ENCODE measurements at regions not wholly inside any gene's neighbourhood (a gene's known extent, or its start where the extent isn't known, plus 50 kb on each side); places are given as distances from the start of the nearest gene placed in this dataset.
A peak's percentile ranks its signal among the peaks of the same experiment; 100 is the strongest.
"Not testable (repeated sequence)": the region's sequence is repeated elsewhere in the genome, so short reads cannot be mapped to it uniquely, and the experiment has no call there.

- FAIRE-seq: no peak
- Histone ChIP-seq H3K27ac (no peak overlapping the region), H3K9me3 (no peaks in the 10 kb centered on the region), H3K4me2 (no peak overlapping the region), H3K4me3 (no peak overlapping the region), H3K4me1 (no peaks in the 10 kb centered on the region)
- ChIA-PET CTCF (no interaction called here), POLR2A (no interaction called here)
- ATAC-seq: no peak
- TF ChIP-seq USF2 (IDR thresholded peaks at IDR 0.05) (no peak), PBX3 (IDR thresholded peaks at IDR 0.05) (no peak), ZC3H11A (IDR thresholded peaks at IDR 0.05) (no peak), CEBPB (IDR thresholded peaks at IDR 0.05) (no peak), POLR2AphosphoS2 (conservative IDR thresholded peaks at IDR 0.05; ENCODE audit: low read length) (no peak), NFE2L2 (conservative IDR thresholded peaks at IDR 0.05; ENCODE audit: low read length) (no peak), SMC3 (IDR thresholded peaks at IDR 0.05) (no peak), CBX8 (IDR thresholded peaks at IDR 0.05) (no peak), HOXB5 (CRISPR knock-in tag; IDR thresholded peaks at IDR 0.05) (no peak), ZNF302 (CRISPR knock-in tag; IDR thresholded peaks at IDR 0.05) (no peak), RAD21 (conservative IDR thresholded peaks at IDR 0.05 in 1 of 2, IDR thresholded peaks at IDR 0.05 in 1 of 2) (no peak), TFCP2L1 (CRISPR knock-in tag; IDR thresholded peaks at IDR 0.05) (no peak), ELK1 (IDR thresholded peaks at IDR 0.05; ENCODE audit: low read depth, low read length) (no peak), RCOR1 (IDR thresholded peaks at IDR 0.05; ENCODE audit: low read depth, low read length) (no peak), CHD4 (IDR thresholded peaks at IDR 0.05; ENCODE audit: borderline replicate concordance) (no peak), EP300 (IDR thresholded peaks at IDR 0.05) (no peak)
- no peak for DNase-seq (ENCODE audit: low read depth in 1 of 2, low spot score in 1 of 2)
- 35% methylated on average over 2 of the region's 2 CpGs for WGBS (ENCODE audit: missing lambda C conversion rate)
Observed at GRCh38 chr14:105685003-105685402, 158.6 kb downstream of the TMEM121 start.

- no CpG with 5 or more reads among the region's 8 CpGs for WGBS (ENCODE audit: missing lambda C conversion rate)
- H3K4me3 ChIP-seq; FAIRE-seq; DNase-seq (ENCODE audit: low read depth in 1 of 2, low spot score in 1 of 2); H3K9me3 ChIP-seq; CTCF ChIA-PET; H3K27ac ChIP-seq; ATAC-seq; POLR2A ChIA-PET; H3K4me1 ChIP-seq; H3K4me2 ChIP-seq: not testable (repeated sequence)
Observed at GRCh38 chr14:105685605-105686004, 159.2 kb downstream of the TMEM121 start.

GRCh38 chr14:105686050-105686449, 159.7 kb downstream of the TMEM121 start:
- WGBS (ENCODE audit: missing lambda C conversion rate): no CpG with 5 or more reads among the region's 7 CpGs
- H3K27ac ChIP-seq; CTCF ChIA-PET; DNase-seq (ENCODE audit: low read depth in 1 of 2, low spot score in 1 of 2); H3K4me1 ChIP-seq; FAIRE-seq; H3K4me2 ChIP-seq; H3K4me3 ChIP-seq; POLR2A ChIA-PET; H3K9me3 ChIP-seq: not testable (repeated sequence)
- peak; percentile 40 to 41; a peak in 5 of 6 replicates for ATAC-seq

GRCh38 chr14:105686462-105687170, 160.2 kb downstream of the TMEM121 start:
- WGBS (ENCODE audit: missing lambda C conversion rate): 65% methylated on average over 9 of the region's 34 CpGs
- H3K4me3 ChIP-seq; DNase-seq (ENCODE audit: low read depth in 1 of 2, low spot score in 1 of 2); H3K9me3 ChIP-seq; CTCF ChIA-PET; POLR2A ChIA-PET; FAIRE-seq; H3K4me2 ChIP-seq; H3K4me1 ChIP-seq; H3K27ac ChIP-seq: not testable (repeated sequence)
- ATAC-seq: peak; percentile 48 to 54

GRCh38 chr14:105687171-105688022, 161.0 kb downstream of the TMEM121 start:
- H3K4me1 ChIP-seq; H3K4me2 ChIP-seq; DNase-seq (ENCODE audit: low read depth in 1 of 2, low spot score in 1 of 2); H3K9me3 ChIP-seq; H3K4me3 ChIP-seq; CTCF ChIA-PET; POLR2A ChIA-PET; FAIRE-seq: not testable (repeated sequence)
- 0 out of 6 replicates have a peak overlapping the region, but pooled peaks of 1 of the 2 experiments have one; percentile 58 for H3K27ac ChIP-seq
- peak in 1 of 2 experiments; percentile 3; a peak in 1 of 6 replicates for ATAC-seq
- 78% methylated on average over 21 of the region's 23 CpGs for WGBS (ENCODE audit: missing lambda C conversion rate)
